Neural cell (in vitro differentiated cells): ENCODE measurements at regions not wholly inside any gene's neighbourhood (a gene's known extent, or its start where the extent isn't known, plus 50 kb on each side); places are given as distances from the start of the nearest gene placed in this dataset.

ENCODE experiments used
- H2AFZ ChIP-seq: fragments of 200-600, 300-800 bp; sonication (generic), shearing (Covaris generic); 2 replicates; pipeline ENCODE4 v1.6.0; 2014; ENCODE audit warnings: low read depth, mild to moderate bottlenecking, antibody characterized with exemption, low read length, moderate library complexity
- H3F3A ChIP-seq: fragments of 200-600 bp; shearing (Covaris generic); 2 replicates; pipeline ENCODE4 v1.6.1; 2016; ENCODE audit warnings: mild to moderate bottlenecking, moderate library complexity, mixed read lengths, antibody characterized with exemption, low read length; ENCODE audit not compliant: insufficient read depth, poor library complexity, severe bottlenecking
- H3K27ac ChIP-seq: fragments of 200-600, 300-800 bp; sonication (generic), shearing (Covaris generic); 2 replicates; pipeline ENCODE4 v1.5.1; 2014; ENCODE audit warnings: mild to moderate bottlenecking, low read length, moderate library complexity
- H3K27me3 ChIP-seq: fragments of 300-800, 200-600 bp; sonication (generic), shearing (Covaris generic); 2 replicates; pipeline ENCODE4 v1.6.0; 2014; ENCODE audit warnings: mild to moderate bottlenecking, low read depth, low read length, moderate library complexity; ENCODE audit not compliant: insufficient read depth
- H3K36me3 ChIP-seq: fragments of 300-800, 200-600 bp; sonication (generic), shearing (Covaris generic); 2 replicates; pipeline ENCODE4 v1.5.1; 2014; ENCODE audit warnings: mild to moderate bottlenecking, antibody characterized with exemption, low read length, moderate library complexity; ENCODE audit not compliant: insufficient read depth
- H3K4me2 ChIP-seq: fragments of 300-800, 200-600 bp; sonication (generic), shearing (Covaris generic); 2 replicates; pipeline ENCODE4 v1.6.0; 2014; ENCODE audit warnings: mild to moderate bottlenecking, low read length
- H3K4me3 ChIP-seq: fragments of 300-800, 200-600 bp; sonication (generic), shearing (Covaris generic); 2 replicates; pipeline ENCODE4 v1.5.1; 2014; ENCODE audit warnings: mild to moderate bottlenecking, low read length, moderate library complexity
- H3K79me2 ChIP-seq: fragments of 200-600 bp; shearing (Covaris generic); replicated peaks from 2 replicates; pipeline ENCODE4 v1.6.0; 2014; ENCODE audit warnings: mild to moderate bottlenecking, low read length, moderate library complexity; ENCODE audit not compliant: insufficient read depth
- H3K9ac ChIP-seq: fragments of 300-800, 200-600 bp; sonication (generic), shearing (Covaris generic); 2 replicates; pipeline ENCODE4 v1.6.1; 2016; ENCODE audit warnings: mild to moderate bottlenecking, low read length, mixed read lengths
- H3K9me2 ChIP-seq: fragments of 200-600 bp; shearing (Covaris generic); 2 replicates; pipeline ENCODE4 v1.6.1; 2016; ENCODE audit warnings: mild to moderate bottlenecking, low read length, mixed read lengths; ENCODE audit not compliant: insufficient read depth
- H3K9me3 ChIP-seq: fragments of 200-600, 300-800 bp; sonication (generic), shearing (Covaris generic); 2 replicates; pipeline ENCODE4 v1.6.1; 2016; ENCODE audit warnings: mild to moderate bottlenecking, mixed run types, low read length, moderate library complexity, mixed read lengths
- H4K20me1 ChIP-seq: fragments of 200-600 bp; shearing (Covaris generic); 2 replicates; pipeline ENCODE4 v1.6.1; 2016; ENCODE audit warnings: mild to moderate bottlenecking, mixed run types; ENCODE audit not compliant: insufficient read depth
- CTCF ChIP-seq: fragments of 450-650 bp; IDR thresholded peaks from 2 replicates; pipeline ENCODE4 v1.5.1; 2014; ENCODE audit warnings: antibody characterized with exemption, mild to moderate bottlenecking, moderate library complexity; ENCODE audit not compliant: poor library complexity, severe bottlenecking
- EP300 ChIP-seq: fragments of 450-650 bp; conservative IDR thresholded peaks from 2 replicates; pipeline ENCODE4 v1.6.1; 2014; ENCODE audit warnings: antibody characterized with exemption, mild to moderate bottlenecking, moderate library complexity; ENCODE audit not compliant: poor library complexity, severe bottlenecking
- EZH2 ChIP-seq: fragments of 200-600, 300-800 bp; shearing (Covaris generic), sonication (generic); IDR thresholded peaks from 2 replicates; pipeline ENCODE4 v1.6.1; 2014; ENCODE audit warnings: antibody characterized with exemption, low read length, borderline replicate concordance, mild to moderate bottlenecking; ENCODE audit not compliant: insufficient read depth, poor library complexity, severe bottlenecking
- MXI1 ChIP-seq: fragments of 450-650 bp; conservative IDR thresholded peaks from 2 replicates; pipeline ENCODE4 v1.6.1; 2014; ENCODE audit warnings: antibody characterized with exemption, mild to moderate bottlenecking; ENCODE audit not compliant: poor library complexity, severe bottlenecking
- POLR2AphosphoS5 ChIP-seq: IDR thresholded peaks from 2 replicates; pipeline ENCODE4 v1.6.1; 2012
- RAD21 ChIP-seq: fragments of 450-650 bp; conservative IDR thresholded peaks from 2 replicates; pipeline ENCODE4 v1.6.1; 2014; ENCODE audit warnings: antibody characterized with exemption, mild to moderate bottlenecking, moderate library complexity
- SMC3 ChIP-seq: fragments of 450-650 bp; conservative IDR thresholded peaks from 2 replicates; pipeline ENCODE4 v1.6.1; 2014; ENCODE audit warnings: antibody characterized with exemption, mild to moderate bottlenecking, moderate library complexity; ENCODE audit not compliant: poor library complexity
- TAF1 ChIP-seq: IDR thresholded peaks from 2 replicates; pipeline ENCODE4 v1.6.1; 2012; ENCODE audit warnings: low read depth
- TF ChIP-seq, protein P1 (sequence below): IDR thresholded peaks from 2 replicates; pipeline ENCODE4 v1.6.1; 2012; ENCODE audit warnings: borderline replicate concordance

DNA sequence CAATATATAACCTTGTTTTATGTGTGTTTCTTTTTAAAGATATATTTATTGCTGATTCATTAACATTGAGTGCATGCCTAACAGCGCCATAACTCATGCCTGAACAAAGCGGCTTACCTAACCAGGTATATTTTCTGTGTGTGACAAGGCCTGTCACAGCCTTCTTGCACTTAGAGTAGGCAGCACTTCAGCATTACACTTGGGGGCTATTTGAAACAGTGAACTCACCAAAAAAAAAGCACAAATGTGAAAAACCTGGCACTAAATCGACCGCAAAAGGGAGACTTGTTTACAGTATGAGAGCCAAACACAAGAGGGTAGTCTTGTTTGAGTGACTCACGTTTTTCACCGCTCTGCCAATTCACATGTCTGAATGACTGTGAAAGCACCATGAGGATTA lies 111.7 kb downstream of the DISP1 start:
- no peak overlapping the region for H3K9ac ChIP-seq
- no peaks in the 10 kb centered on the region for H4K20me1 ChIP-seq
- H3K27me3 ChIP-seq, result no peaks in the 10 kb centered on the region
- TF ChIP-seq EZH2 (no peak), POLR2AphosphoS5 (no peak), RAD21 (no peak), SMC3 (no peak), MXI1 (no peak), EP300 (peak; percentile 15)
- TF ChIP-seq, protein P1, sequence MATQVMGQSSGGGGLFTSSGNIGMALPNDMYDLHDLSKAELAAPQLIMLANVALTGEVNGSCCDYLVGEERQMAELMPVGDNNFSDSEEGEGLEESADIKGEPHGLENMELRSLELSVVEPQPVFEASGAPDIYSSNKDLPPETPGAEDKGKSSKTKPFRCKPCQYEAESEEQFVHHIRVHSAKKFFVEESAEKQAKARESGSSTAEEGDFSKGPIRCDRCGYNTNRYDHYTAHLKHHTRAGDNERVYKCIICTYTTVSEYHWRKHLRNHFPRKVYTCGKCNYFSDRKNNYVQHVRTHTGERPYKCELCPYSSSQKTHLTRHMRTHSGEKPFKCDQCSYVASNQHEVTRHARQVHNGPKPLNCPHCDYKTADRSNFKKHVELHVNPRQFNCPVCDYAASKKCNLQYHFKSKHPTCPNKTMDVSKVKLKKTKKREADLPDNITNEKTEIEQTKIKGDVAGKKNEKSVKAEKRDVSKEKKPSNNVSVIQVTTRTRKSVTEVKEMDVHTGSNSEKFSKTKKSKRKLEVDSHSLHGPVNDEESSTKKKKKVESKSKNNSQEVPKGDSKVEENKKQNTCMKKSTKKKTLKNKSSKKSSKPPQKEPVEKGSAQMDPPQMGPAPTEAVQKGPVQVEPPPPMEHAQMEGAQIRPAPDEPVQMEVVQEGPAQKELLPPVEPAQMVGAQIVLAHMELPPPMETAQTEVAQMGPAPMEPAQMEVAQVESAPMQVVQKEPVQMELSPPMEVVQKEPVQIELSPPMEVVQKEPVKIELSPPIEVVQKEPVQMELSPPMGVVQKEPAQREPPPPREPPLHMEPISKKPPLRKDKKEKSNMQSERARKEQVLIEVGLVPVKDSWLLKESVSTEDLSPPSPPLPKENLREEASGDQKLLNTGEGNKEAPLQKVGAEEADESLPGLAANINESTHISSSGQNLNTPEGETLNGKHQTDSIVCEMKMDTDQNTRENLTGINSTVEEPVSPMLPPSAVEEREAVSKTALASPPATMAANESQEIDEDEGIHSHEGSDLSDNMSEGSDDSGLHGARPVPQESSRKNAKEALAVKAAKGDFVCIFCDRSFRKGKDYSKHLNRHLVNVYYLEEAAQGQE, result no peak
- no peak overlapping the region for H3K27ac ChIP-seq
- H3K9me2 ChIP-seq, result no peaks in the 10 kb centered on the region
- H3K9me3 ChIP-seq, result no peaks in the 10 kb centered on the region
- H3K36me3 ChIP-seq, result no peaks in the 10 kb centered on the region
- H2AFZ ChIP-seq, result no peak overlapping the region
- no peaks in the 10 kb centered on the region for H3K79me2 ChIP-seq
- no peaks in the 10 kb centered on the region for H3F3A ChIP-seq
- H3K4me2 ChIP-seq, result no peak overlapping the region
- no peak overlapping the region for H3K4me3 ChIP-seq

DNA sequence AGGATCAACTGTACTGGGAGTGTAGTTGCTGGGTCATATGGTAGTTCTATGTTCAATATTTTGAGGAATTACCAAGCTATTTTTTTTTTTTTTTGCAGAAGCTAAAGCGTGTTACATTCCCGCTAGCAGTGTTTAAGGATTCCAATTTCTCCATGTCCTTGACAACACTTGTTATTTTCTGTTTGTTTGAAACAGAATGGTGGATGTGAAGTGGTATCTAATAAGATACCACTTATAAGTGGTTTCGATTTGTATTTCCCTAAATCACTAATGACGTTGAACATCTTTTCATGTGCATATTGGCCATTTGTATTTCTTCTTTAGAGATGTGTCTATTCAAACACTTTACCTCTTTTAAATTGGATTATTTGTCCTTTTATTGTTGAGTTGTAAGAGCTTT lies 112.2 kb downstream of the DISP1 start:
- Histone ChIP-seq H3K9ac (no peak overlapping the region), H3K36me3 (no peaks in the 10 kb centered on the region), H2AFZ (no peak overlapping the region), H3K9me2 (no peaks in the 10 kb centered on the region), H4K20me1 (no peaks in the 10 kb centered on the region), H3K9me3 (no peaks in the 10 kb centered on the region), H3K4me2 (no peak overlapping the region), H3K27me3 (no peaks in the 10 kb centered on the region), H3K4me3 (no peak overlapping the region), H3K79me2 (no peaks in the 10 kb centered on the region), H3K27ac (no peak overlapping the region), H3F3A (no peaks in the 10 kb centered on the region)
- no peak for TF ChIP-seq RAD21

GRCh38 chr1:222928212-222928611 lies 113.4 kb downstream of the DISP1 start:
- Histone ChIP-seq H3K79me2 (no peaks in the 10 kb centered on the region), H3K27me3 (no peaks in the 10 kb centered on the region), H3K27ac (no peak overlapping the region), H3K4me2 (no peak overlapping the region), H3K9me2 (no peaks in the 10 kb centered on the region), H4K20me1 (no peaks in the 10 kb centered on the region), H3K36me3 (no peaks in the 10 kb centered on the region), H2AFZ (no peak overlapping the region), H3F3A (no peaks in the 10 kb centered on the region), H3K9ac (no peak overlapping the region), H3K9me3 (no peaks in the 10 kb centered on the region), H3K4me3 (peak overlapping the region; percentile 32)
- TF ChIP-seq POLR2AphosphoS5 (no peak), CTCF (peak; percentile 17), EZH2 (no peak), TAF1 (no peak), RAD21 (peak; percentile 12)
